ENCODE measurements at regions not wholly inside any gene's neighbourhood (a gene's known extent, or its start where the extent isn't known, plus 50 kb on each side); places are given as distances from the start of the nearest gene placed in this dataset.

GRCh38 chr11:93248602-93249001, 50.8 kb upstream of the SLC36A4 start:
- no peak for DNase-seq (ENCODE audit: extremely low spot score, unreplicated experiment)
- H3K36me3 Mint-ChIP-seq (ENCODE audit: unreplicated experiment): no peaks in the 10 kb centered on the region
- H3K27ac Mint-ChIP-seq (ENCODE audit: unreplicated experiment): no peak overlapping the region
- peaks cover under 1% of the 10 kb centered on the region for H3K9me3 Mint-ChIP-seq (ENCODE audit: unreplicated experiment)
- H3K4me1 Mint-ChIP-seq (ENCODE audit: unreplicated experiment): no peaks in the 10 kb centered on the region
- TF ChIP-seq CTCF (IDR thresholded peaks at IDR 0.05): peak; percentile 42
- H3K27me3 Mint-ChIP-seq (ENCODE audit: unreplicated experiment): peaks cover 49% of the 10 kb centered on the region
- H3K4me3 Mint-ChIP-seq (ENCODE audit: unreplicated experiment): no peak overlapping the region

GRCh38 chr11:93249459-93250220, 51.8 kb upstream of the SLC36A4 start:
- no peak overlapping the region for H3K27ac Mint-ChIP-seq (ENCODE audit: unreplicated experiment)
- no peaks in the 10 kb centered on the region for H3K4me1 Mint-ChIP-seq (ENCODE audit: unreplicated experiment)
- no peaks in the 10 kb centered on the region for H3K36me3 Mint-ChIP-seq (ENCODE audit: unreplicated experiment)
- no peak for DNase-seq (ENCODE audit: extremely low spot score, unreplicated experiment)
- TF ChIP-seq CTCF (IDR thresholded peaks at IDR 0.05): no peak
- H3K27me3 Mint-ChIP-seq (ENCODE audit: unreplicated experiment): peaks cover 50% of the 10 kb centered on the region
- no peak overlapping the region for H3K4me3 Mint-ChIP-seq (ENCODE audit: unreplicated experiment)
- peaks cover 11% of the 10 kb centered on the region for H3K9me3 Mint-ChIP-seq (ENCODE audit: unreplicated experiment)

- TF ChIP-seq CTCF (IDR thresholded peaks at IDR 0.05): no peak
- Mint-ChIP-seq H3K4me1 (ENCODE audit: unreplicated experiment) (no peaks in the 10 kb centered on the region), H3K36me3 (ENCODE audit: unreplicated experiment) (no peaks in the 10 kb centered on the region), H3K27ac (ENCODE audit: unreplicated experiment) (no peak overlapping the region), H3K4me3 (ENCODE audit: unreplicated experiment) (no peak overlapping the region), H3K9me3 (ENCODE audit: unreplicated experiment) (peaks cover 12% of the 10 kb centered on the region), H3K27me3 (ENCODE audit: unreplicated experiment) (peaks cover 44% of the 10 kb centered on the region)
- no peak for DNase-seq (ENCODE audit: extremely low spot score, unreplicated experiment)
These were observed 52.5 kb upstream of the SLC36A4 start for GRCh38 chr11:93250326-93250725.

DNA sequence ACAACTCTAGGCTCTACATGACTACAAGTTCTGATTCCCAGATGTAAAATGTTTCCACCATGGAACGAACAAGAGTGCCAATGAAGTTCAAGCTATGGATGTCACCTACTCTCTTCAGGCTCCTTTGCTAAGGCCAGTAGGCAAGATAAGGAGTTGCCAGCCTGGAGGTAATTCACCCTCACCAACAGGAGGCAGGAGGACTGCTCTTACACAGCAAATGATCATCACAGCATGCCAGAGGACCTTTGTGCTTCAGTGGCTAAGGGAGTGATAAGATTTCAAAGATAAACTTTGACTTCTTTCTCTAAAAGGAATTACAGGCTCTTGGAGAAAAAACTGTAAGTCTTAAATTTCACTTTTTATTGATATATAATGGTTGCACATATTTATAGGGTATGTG, 54.1 kb upstream of the SLC36A4 start:
- Mint-ChIP-seq H3K27me3 (ENCODE audit: unreplicated experiment) (peaks cover 35% of the 10 kb centered on the region), H3K4me1 (ENCODE audit: unreplicated experiment) (no peaks in the 10 kb centered on the region), H3K4me3 (ENCODE audit: unreplicated experiment) (no peak overlapping the region), H3K36me3 (ENCODE audit: unreplicated experiment) (no peaks in the 10 kb centered on the region), H3K9me3 (ENCODE audit: unreplicated experiment) (peaks cover 12% of the 10 kb centered on the region), H3K27ac (ENCODE audit: unreplicated experiment) (no peak overlapping the region)
- no peak for TF ChIP-seq CTCF (IDR thresholded peaks at IDR 0.05)
- DNase-seq (ENCODE audit: extremely low spot score, unreplicated experiment): no peak

DNA sequence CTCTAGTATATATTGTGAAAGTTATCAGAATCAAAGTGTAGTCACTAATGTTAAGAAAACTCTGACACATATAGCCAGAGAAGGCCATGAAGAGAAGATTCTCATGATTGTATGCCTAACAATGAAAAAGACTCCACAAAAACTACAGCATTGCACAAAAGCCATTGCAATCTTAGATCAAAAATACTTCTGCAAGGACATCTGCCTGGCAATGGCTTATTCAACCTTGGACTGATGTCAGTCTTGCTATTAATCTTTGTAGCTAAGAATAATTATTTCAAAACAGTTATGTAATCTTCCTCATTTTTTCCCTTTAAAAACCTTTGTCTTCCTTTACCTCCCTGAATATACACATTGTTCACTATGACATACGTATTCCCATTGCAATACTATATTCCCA, 55.3 kb upstream of the SLC36A4 start:
- no peak for DNase-seq (ENCODE audit: extremely low spot score, unreplicated experiment)
- Mint-ChIP-seq H3K4me3 (ENCODE audit: unreplicated experiment) (no peak overlapping the region), H3K36me3 (ENCODE audit: unreplicated experiment) (no peaks in the 10 kb centered on the region), H3K27me3 (ENCODE audit: unreplicated experiment) (peaks cover 35% of the 10 kb centered on the region), H3K4me1 (ENCODE audit: unreplicated experiment) (no peaks in the 10 kb centered on the region), H3K27ac (ENCODE audit: unreplicated experiment) (no peak overlapping the region), H3K9me3 (ENCODE audit: unreplicated experiment) (peaks cover 12% of the 10 kb centered on the region)
- no peak for TF ChIP-seq CTCF (IDR thresholded peaks at IDR 0.05)

Data from osteocyte (in vitro differentiated cells).